GM23338 (cell line): ENCODE measurements at regions not wholly inside any gene's neighbourhood (a gene's known extent, or its start where the extent isn't known, plus 50 kb on each side); places are given as distances from the start of the nearest gene placed in this dataset.

Source experiments
- CTCF ChIP-seq, 2 experiments: fragments of 200-600 bp in 1 of 2; sonication (generic) in 1 of 2; conservative IDR thresholded peaks; 2 replicates each; pipeline versions ENCODE4 v1.5.1 to v1.6.1; 2016 to 2017; ENCODE audit warnings: antibody characterized with exemption in 2 of 2, low read depth in 2 of 2, mild to moderate bottlenecking in 2 of 2, moderate library complexity in 1 of 2
- ETS1 ChIP-seq: IDR thresholded peaks from 2 replicates; pipeline ENCODE4 v1.6.1; 2016; ENCODE audit warnings: antibody characterized with exemption
- EZH2phosphoT487 ChIP-seq: fragments of 200-600 bp; sonication (generic); IDR thresholded peaks from one replicate; pipeline ENCODE4 v1.8.1; 2018; ENCODE audit warnings: antibody characterized with exemption; ENCODE audit not compliant: unreplicated experiment
- JUNB ChIP-seq: IDR thresholded peaks from one replicate; pipeline ENCODE4 v1.6.1; 2016; ENCODE audit warnings: antibody characterized with exemption; ENCODE audit not compliant: unreplicated experiment
- POLR2AphosphoS5 ChIP-seq: IDR thresholded peaks from 2 replicates; pipeline ENCODE4 v1.6.1; 2016; ENCODE audit warnings: antibody characterized with exemption, low read depth
- REST ChIP-seq: IDR thresholded peaks from one replicate; pipeline ENCODE4 v1.6.1; 2018; ENCODE audit warnings: antibody characterized with exemption; ENCODE audit not compliant: unreplicated experiment
- STAT1 ChIP-seq: IDR thresholded peaks from one replicate; pipeline ENCODE4 v1.6.1; 2016; ENCODE audit warnings: antibody characterized with exemption; ENCODE audit not compliant: unreplicated experiment

GRCh38 chr1:185459141-185459540 lies 142.1 kb upstream of the IVNS1ABP start:
- TF ChIP-seq CTCF (conservative IDR thresholded peaks at IDR 0.05; ENCODE audit: low read depth in 2 of 2), result no peak
- TF ChIP-seq REST, result no peak
- no peak for TF ChIP-seq STAT1
- no peak for TF ChIP-seq EZH2phosphoT487
- TF ChIP-seq JUNB, result no peak
- no peak for TF ChIP-seq ETS1
- TF ChIP-seq POLR2AphosphoS5, result no peak
